ENCODE measurements at regions not wholly inside any gene's neighbourhood (a gene's known extent, or its start where the extent isn't known, plus 50 kb on each side); places are given as distances from the start of the nearest gene placed in this dataset.

DNA sequence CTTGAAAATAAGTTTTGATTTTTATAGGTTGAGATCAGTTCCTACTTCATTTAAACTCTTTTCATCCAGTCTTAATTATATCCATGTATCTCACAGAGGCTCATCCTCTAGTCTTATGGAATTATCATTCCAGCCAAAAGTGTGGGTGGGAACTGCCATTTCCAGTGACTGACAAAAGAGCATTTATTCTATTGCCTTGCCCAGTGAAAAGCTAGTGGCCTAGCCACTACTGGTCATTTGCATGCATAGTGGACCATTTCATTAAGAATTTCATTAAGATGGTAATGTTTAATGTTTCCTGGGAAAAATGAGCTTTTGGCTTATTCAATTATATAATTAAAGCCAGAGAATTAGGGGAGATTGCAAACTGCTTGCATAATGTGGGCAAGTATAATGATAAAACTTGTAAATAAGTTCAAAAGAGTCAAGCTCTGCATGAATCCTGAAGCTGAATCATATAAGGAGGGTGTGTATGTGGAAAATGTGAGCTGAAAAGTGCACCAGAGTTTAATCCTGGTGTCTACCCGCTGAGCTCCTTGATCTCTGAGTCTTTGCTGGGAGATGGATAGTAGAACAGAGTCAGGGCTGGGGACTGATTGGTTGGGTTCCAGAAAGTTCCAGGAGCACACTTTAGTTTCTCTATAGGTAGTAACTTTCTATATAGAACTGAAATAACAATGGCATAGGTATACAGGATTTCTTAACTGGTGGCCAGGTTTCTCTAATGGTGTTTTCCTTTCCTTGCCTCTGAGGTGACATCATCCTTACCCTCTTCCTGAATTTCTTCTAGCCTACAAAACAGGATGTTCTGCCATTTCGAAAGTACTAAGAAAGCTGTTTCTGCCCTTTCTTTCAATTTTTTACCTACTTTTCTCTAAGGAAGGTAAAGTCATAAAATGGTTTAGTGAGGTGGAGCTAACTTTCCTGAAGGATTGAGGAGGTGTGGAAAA is 78.5 kb downstream of the KIF4B start:
- no peak for DNase-seq (ENCODE audit: low spot score)
- Histone ChIP-seq H3K27ac (peak overlapping the region in 1 of 2 donors; percentile 24), H3K4me3 (no peak overlapping the region)
- TF ChIP-seq, protein P1, sequence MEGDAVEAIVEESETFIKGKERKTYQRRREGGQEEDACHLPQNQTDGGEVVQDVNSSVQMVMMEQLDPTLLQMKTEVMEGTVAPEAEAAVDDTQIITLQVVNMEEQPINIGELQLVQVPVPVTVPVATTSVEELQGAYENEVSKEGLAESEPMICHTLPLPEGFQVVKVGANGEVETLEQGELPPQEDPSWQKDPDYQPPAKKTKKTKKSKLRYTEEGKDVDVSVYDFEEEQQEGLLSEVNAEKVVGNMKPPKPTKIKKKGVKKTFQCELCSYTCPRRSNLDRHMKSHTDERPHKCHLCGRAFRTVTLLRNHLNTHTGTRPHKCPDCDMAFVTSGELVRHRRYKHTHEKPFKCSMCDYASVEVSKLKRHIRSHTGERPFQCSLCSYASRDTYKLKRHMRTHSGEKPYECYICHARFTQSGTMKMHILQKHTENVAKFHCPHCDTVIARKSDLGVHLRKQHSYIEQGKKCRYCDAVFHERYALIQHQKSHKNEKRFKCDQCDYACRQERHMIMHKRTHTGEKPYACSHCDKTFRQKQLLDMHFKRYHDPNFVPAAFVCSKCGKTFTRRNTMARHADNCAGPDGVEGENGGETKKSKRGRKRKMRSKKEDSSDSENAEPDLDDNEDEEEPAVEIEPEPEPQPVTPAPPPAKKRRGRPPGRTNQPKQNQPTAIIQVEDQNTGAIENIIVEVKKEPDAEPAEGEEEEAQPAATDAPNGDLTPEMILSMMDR (IDR thresholded peaks at IDR 0.05), result no peak

DNA sequence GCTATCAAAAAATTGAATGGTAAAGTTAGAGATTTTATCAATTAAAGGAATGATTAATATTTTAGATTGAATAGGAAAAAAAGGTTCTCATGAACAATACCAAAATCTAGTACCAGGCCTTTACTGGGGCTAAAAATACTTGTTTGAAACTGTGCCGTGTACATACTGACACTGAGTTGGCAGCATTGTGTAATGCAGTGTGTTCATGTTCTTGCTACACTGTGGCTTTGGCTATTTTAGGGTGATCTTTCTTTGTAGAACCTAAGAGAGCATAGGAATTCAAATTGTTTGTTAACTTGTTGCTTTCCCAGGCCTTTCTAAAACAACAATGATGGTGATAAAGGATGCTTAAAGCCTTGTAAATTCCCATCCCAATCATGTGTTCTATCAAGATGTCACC is 80.9 kb downstream of the KIF4B start:
- peak overlapping the region; percentile 74 to 78 for H3K27ac ChIP-seq
- TF ChIP-seq, protein P1 (IDR thresholded peaks at IDR 0.05), result no peak
- H3K4me3 ChIP-seq, result no peak overlapping the region
- DNase-seq (ENCODE audit: low spot score), result no peak

DNA sequence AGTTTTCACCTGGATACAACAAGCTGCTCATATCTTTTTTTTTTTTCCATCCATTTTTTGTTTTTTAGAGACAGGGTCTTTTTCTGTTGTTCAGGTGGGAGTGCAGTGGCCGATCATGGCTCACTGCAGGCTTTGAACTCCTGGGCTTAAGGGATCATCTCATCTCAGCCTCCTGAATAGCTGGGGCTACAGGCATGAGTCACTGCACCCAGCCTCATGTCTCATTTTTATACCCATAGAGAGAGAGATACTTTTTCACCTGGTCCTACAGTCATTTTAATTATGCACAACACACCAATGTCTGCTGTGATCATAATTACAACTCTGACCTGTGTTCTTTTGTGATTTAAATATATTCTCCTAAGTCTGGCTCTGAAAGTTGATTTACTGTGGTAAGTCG is 84.4 kb downstream of the KIF4B start:
- H3K4me3 ChIP-seq, result no peak overlapping the region
- DNase-seq (ENCODE audit: low spot score), result no peak
- no peak overlapping the region for H3K27ac ChIP-seq
- TF ChIP-seq, protein P1 (IDR thresholded peaks at IDR 0.05), result no peak

DNA sequence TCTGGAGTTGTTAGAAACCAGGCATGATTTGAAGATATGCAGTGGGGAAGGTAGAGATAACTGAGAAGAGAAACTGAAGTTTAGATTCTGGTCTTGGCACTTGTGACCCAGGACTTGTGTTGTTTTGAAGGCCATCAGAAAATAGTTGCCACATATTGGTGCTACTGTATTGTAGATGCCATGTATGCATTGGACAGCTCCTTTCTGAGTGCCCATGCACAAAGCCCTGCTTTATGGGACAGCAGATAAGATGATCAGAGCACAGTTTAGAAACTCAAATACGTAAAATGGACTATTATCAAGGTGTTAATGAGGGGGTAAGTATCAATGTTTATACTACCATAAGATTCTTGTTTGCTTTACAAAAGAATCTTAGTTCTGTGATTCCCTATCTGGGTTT is 84.9 kb downstream of the KIF4B start:
- H3K4me3 ChIP-seq, result no peak overlapping the region
- H3K27ac ChIP-seq, result no peak overlapping the region
- TF ChIP-seq, protein P1 (IDR thresholded peaks at IDR 0.05), result no peak
- no peak for DNase-seq (ENCODE audit: low spot score)

DNA sequence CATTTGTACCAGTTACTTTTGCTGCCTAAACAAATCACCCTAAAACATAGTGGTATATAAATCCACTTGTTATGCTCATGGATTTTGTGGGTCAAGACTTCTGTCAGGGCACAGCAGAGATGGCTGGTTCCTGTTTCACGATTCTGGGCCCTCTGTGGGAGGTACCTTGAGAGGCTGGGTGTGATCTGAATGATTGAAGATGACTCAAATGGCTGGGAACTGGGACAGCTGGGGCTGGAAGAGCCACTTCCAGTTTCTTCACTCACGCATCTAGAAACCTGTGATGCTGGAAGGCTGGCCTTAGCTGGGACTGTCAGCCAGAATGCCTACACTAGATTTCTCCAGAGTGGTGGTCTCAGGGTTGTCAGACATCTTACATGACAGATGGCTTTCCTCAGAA is 88.1 kb downstream of the KIF4B start:
- TF ChIP-seq, protein P1 (IDR thresholded peaks at IDR 0.05), result no peak
- DNase-seq (ENCODE audit: low spot score), result no peak
- no peak overlapping the region for H3K27ac ChIP-seq
- no peak overlapping the region for H3K4me3 ChIP-seq

DNA sequence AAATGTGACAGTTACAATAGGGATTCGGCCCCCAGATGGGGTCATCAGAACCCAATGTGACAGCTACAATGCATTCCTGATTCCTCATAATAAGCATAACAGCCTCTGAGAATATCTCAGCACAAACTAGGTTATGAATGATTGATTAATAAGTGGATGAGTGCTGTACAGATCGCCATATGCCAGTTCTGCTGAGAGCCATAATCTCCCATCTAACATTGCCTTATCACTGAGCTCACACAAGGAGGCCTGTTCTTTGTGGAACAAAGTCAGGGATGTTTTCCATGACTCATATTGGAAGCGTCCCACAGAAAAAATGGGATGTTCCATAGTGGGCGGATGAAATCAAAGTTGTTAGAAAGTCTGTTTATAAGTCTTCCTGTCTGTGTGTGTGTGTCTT is 89.6 kb downstream of the KIF4B start:
- Histone ChIP-seq H3K27ac (no peak overlapping the region), H3K4me3 (no peak overlapping the region)
- DNase-seq (ENCODE audit: low spot score), result no peak
- TF ChIP-seq, protein P1 (IDR thresholded peaks at IDR 0.05), result no peak

DNA sequence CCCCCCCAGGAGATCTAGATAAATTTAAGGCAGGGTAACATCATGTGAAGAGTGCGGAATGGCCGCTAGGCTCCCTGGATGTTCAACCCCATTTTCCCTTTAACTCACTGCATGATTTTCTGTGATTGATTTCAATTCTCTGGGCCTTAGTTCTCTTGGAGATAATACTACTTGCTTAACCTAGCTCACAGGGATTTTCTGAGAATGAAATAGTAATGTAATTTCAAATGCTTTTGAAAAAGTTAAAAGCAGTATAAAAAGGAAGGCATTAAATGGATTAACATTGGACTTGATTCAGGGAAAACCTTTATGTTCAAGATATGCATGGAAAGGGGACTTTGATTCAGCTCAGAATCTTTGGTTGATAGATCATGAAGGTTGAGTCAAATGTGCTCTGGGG is 90.9 kb downstream of the KIF4B start:
- Histone ChIP-seq H3K27ac (no peak overlapping the region), H3K4me3 (no peak overlapping the region)
- DNase-seq (ENCODE audit: low spot score), result no peak
- TF ChIP-seq, protein P1 (IDR thresholded peaks at IDR 0.05), result no peak
